HepG2 (cell line): ENCODE measurements at regions not wholly inside any gene's neighbourhood (a gene's known extent, or its start where the extent isn't known, plus 50 kb on each side); places are given as distances from the start of the nearest gene placed in this dataset.

Source experiments
- ATAC-seq: fragments of 200-7000 bp; cut with Tn5 transposase; 3 replicates; pipeline ENCODE4 v1.9.1; 2020; ENCODE audit warnings: mild to moderate bottlenecking, moderate library complexity
- BruUV-seq: library from RNA; stranded (reverse); fragments of 400-500 nt; replicated peaks from 2 replicates; lab custom pipeline; 2021; lab: Mats Ljungman, UMichigan
- CTCF ChIA-PET: fragments of 300-600 bp; formaldehyde crosslinking; extraction: SDS; loops from one replicate; lab custom pipeline; 2021; ENCODE audit warnings: low total read pairs, inconsistent platforms, low intra/inter-chr PET ratio; lab: Yijun Ruan, JAX
- POLR2A ChIA-PET: fragments of 350-600 bp; sonication (Branson Sonifier 250); formaldehyde crosslinking; loops from one replicate; lab custom pipeline; 2020; ENCODE audit warnings: antibody characterized with exemption, inconsistent platforms; lab: Yijun Ruan, JAX
- DNase-seq: peaks from one replicate; pipeline ENCODE4 v3.0.0-alpha.2; 2015; ENCODE audit warnings: low spot score
- FAIRE-seq: peaks from 3 replicates; lab custom pipeline; 2011; peaks lifted over from hg19 to GRCh38; lab: Jason Lieb, UNC
- H2AFZ ChIP-seq: one replicate; pipeline ENCODE4 v1.6.1; 2011; ENCODE audit warnings: low read length, inconsistent platforms
- H3K27ac ChIP-seq: fragments of 300-600 bp; 3 replicates; pipeline ENCODE4 v1.8.0; 2011; ENCODE audit warnings: mixed run types, mild to moderate bottlenecking, mixed read lengths, low read length, inconsistent platforms; ENCODE audit not compliant: insufficient read depth; ENCODE audit errors: extremely low read length
- H3K27me3 ChIP-seq, 2 experiments: fragments of 200-600 bp in 1 of 2; 2 replicates in 1 of 2; 3 replicates in 1 of 2; pipeline versions ENCODE4 v1.6.0 to v1.8.0; 2011; ENCODE audit warnings: low read length in 2 of 2, mild to moderate bottlenecking in 2 of 2, moderate library complexity in 2 of 2, inconsistent platforms in 1 of 2; ENCODE audit not compliant: insufficient read depth in 2 of 2, control insufficient read depth in 1 of 2
- H3K36me3 ChIP-seq, 2 experiments: fragments of 200-600 bp in 1 of 2; replicated peaks in 1 of 2; 2 replicates in 1 of 2; 3 replicates in 1 of 2; pipeline versions ENCODE4 v1.5.1 to v1.8.0; 2011; ENCODE audit warnings: low read length in 2 of 2, inconsistent platforms in 1 of 2; ENCODE audit not compliant: insufficient read depth in 2 of 2, control insufficient read depth in 1 of 2
- H3K4me1 ChIP-seq: 2 replicates; pipeline ENCODE4 v1.5.1; 2012; ENCODE audit warnings: low read length, inconsistent platforms; ENCODE audit not compliant: insufficient read depth
- H3K4me2 ChIP-seq: 2 replicates; pipeline ENCODE4 v1.6.0; 2011; ENCODE audit warnings: low read depth, low read length, inconsistent platforms
- H3K4me3 ChIP-seq, 3 experiments: fragments of 200-600 bp in 1 of 3; sonication (generic), shearing (Covaris generic) in 1 of 3; replicated peaks in 1 of 3; 2 replicates each; pipeline ENCODE4 v1.5.1; 2011 to 2016; ENCODE audit warnings: low read length in 3 of 3, inconsistent platforms in 2 of 3, low read depth in 2 of 3, mild to moderate bottlenecking in 2 of 3, control low read depth in 1 of 3, mixed read lengths in 1 of 3; ENCODE audit not compliant: insufficient read depth in 1 of 3
- H3K79me2 ChIP-seq: one replicate; pipeline ENCODE4 v1.6.1; 2011; ENCODE audit warnings: low read length, inconsistent platforms; ENCODE audit not compliant: insufficient read depth
- H3K9ac ChIP-seq: 2 replicates; pipeline ENCODE4 v1.6.0; 2011; ENCODE audit warnings: mild to moderate bottlenecking, low read depth, low read length, inconsistent platforms; ENCODE audit not compliant: insufficient read depth
- H3K9me3 ChIP-seq: 2 replicates; pipeline ENCODE4 v1.5.1; 2012; ENCODE audit warnings: mild to moderate bottlenecking, low read length
- H4K20me1 ChIP-seq: 2 replicates; pipeline ENCODE4 v1.6.0; 2011; ENCODE audit warnings: inconsistent platforms, mild to moderate bottlenecking, low read length, moderate library complexity; ENCODE audit not compliant: insufficient read depth
- HHEX ChIP-seq: IDR thresholded peaks from 2 replicates; pipeline ENCODE4 v1.6.1; 2016; ENCODE audit warnings: control low read depth
- JUND ChIP-seq: sonication (generic); formaldehyde crosslinking; IDR thresholded peaks from 2 replicates; pipeline ENCODE4 v1.8.0; 2022; ENCODE audit warnings: mild to moderate bottlenecking, missing genetic modification reagents
- MAFF ChIP-seq: IDR thresholded peaks from 2 replicates; pipeline ENCODE4 v1.6.1; 2011; ENCODE audit warnings: low read depth, low read length, improper control_type of control experiment
- MAFK ChIP-seq, 2 experiments: IDR thresholded peaks in 1 of 2; conservative IDR thresholded peaks in 1 of 2; 2 replicates each; pipeline ENCODE4 v1.6.1; 2011; ENCODE audit warnings: improper control_type of control experiment in 2 of 2, low read length in 2 of 2
- NONO ChIP-seq, 2 experiments: fragments of 450-650 bp in 1 of 2; sonication (generic) in 1 of 2; formaldehyde crosslinking in 1 of 2; IDR thresholded peaks in 1 of 2; conservative IDR thresholded peaks in 1 of 2; 2 replicates each; pipeline versions ENCODE4 v1.6.1 to v1.8.0; 2017 to 2022; ENCODE audit warnings: mild to moderate bottlenecking in 1 of 2, missing genetic modification reagents in 1 of 2, moderate library complexity in 1 of 2
- NR2F6 ChIP-seq, 2 experiments: IDR thresholded peaks; 2 replicates each; pipeline ENCODE4 v1.6.1; 2016; ENCODE audit warnings: antibody characterized with exemption in 1 of 2, mild to moderate bottlenecking in 1 of 2
- PRMT3 ChIP-seq: sonication (generic); formaldehyde crosslinking; IDR thresholded peaks from 2 replicates; pipeline ENCODE4 v1.8.1; 2022; ENCODE audit warnings: low read depth, mild to moderate bottlenecking, moderate library complexity, missing genetic modification reagents, borderline replicate concordance
- ZBTB21 ChIP-seq: sonication (generic); formaldehyde crosslinking; IDR thresholded peaks from 2 replicates; pipeline ENCODE4 v1.4.0; 2020; ENCODE audit warnings: missing genetic modification reagents
- ZFP91 ChIP-seq: sonication (generic); formaldehyde crosslinking; IDR thresholded peaks from 2 replicates; pipeline ENCODE4 v1.9.0; 2022; ENCODE audit warnings: missing genetic modification reagents, mild to moderate bottlenecking, borderline replicate concordance
- ZNF280B ChIP-seq: sonication (generic); formaldehyde crosslinking; IDR thresholded peaks from 2 replicates; pipeline ENCODE4 v1.5.0; 2020; ENCODE audit warnings: missing genetic modification reagents, mild to moderate bottlenecking, borderline replicate concordance
- ZSCAN12 ChIP-seq: sonication (generic); formaldehyde crosslinking; IDR thresholded peaks from 2 replicates; pipeline ENCODE4 v1.9.0; 2021; ENCODE audit warnings: mild to moderate bottlenecking, missing genetic modification reagents
- in situ Hi-C: cut with HindIII; loops from 2 replicates; pipeline ENCODE4 v1.10.0; 2017; ENCODE audit warnings: low pct_unique_long_range_greater_than_20kb; ENCODE audit not compliant: extremely low pct_ligation_motif_present
- intact Hi-C: fragments of 100-400 bp; cut with micrococcal nuclease; formaldehyde crosslinking; loops from one replicate; pipeline ENCODE4 v1.10.0; 2022; ENCODE audit not compliant: unreplicated experiment

GRCh38 chr6:50123688-50124087 lies 74.0 kb upstream of the DEFB112 start:
- FAIRE-seq (no peak), ATAC-seq (no peak), DNase-seq (no peak)
- H3K4me1 ChIP-seq, result no peaks in the 10 kb centered on the region
- no peak overlapping the region for H2AFZ ChIP-seq
- no peak overlapping the region for H3K27ac ChIP-seq
- intact Hi-C loops (no loop called here), in situ Hi-C loops (loop anchor here (10.0 kb wide), 1 partner anchor 471 kb away; no protein-coding TSS in a partner anchor)
- no TSS peak for BruUV-seq
- no peak overlapping the region for H3K4me3 ChIP-seq
- H3K9ac ChIP-seq, result no peak overlapping the region
- H3K27me3 ChIP-seq, result no peaks in the 10 kb centered on the region
- no peaks in the 10 kb centered on the region for H4K20me1 ChIP-seq
- POLR2A ChIA-PET, result no interaction called here
- CTCF ChIA-PET, result no interaction called here
- TF ChIP-seq NONO (IDR thresholded peaks at IDR 0.05), result no peak
- no peak for TF ChIP-seq NONO (CRISPR knock-in tag; conservative IDR thresholded peaks at IDR 0.05)
- TF ChIP-seq MAFF, result peak; percentile 87
- no peak for TF ChIP-seq JUND (CRISPR knock-in tag)
- TF ChIP-seq ZNF280B (CRISPR knock-in tag), result no peak
- TF ChIP-seq PRMT3 (CRISPR knock-in tag), result no peak
- no peak for TF ChIP-seq NR2F6 (IDR thresholded peaks at IDR 0.05)
- TF ChIP-seq NR2F6 (CRISPR knock-in tag; IDR thresholded peaks at IDR 0.05), result no peak
- TF ChIP-seq ZSCAN12 (CRISPR knock-in tag), result no peak
- TF ChIP-seq HHEX, result no peak
- TF ChIP-seq MAFK (conservative IDR thresholded peaks at IDR 0.05 in 1 of 2, IDR thresholded peaks at IDR 0.05 in 1 of 2; ENCODE audit: low read length in 2 of 2), result peak; percentile 86 to 92
- TF ChIP-seq ZFP91, result no peak
- TF ChIP-seq ZBTB21 (CRISPR knock-in tag), result no peak
- H3K79me2 ChIP-seq, result no peaks in the 10 kb centered on the region
- no peaks in the 10 kb centered on the region for H3K9me3 ChIP-seq
- H3K36me3 ChIP-seq, result no peaks in the 10 kb centered on the region
- no peak overlapping the region for H3K4me2 ChIP-seq
